ENCODE measurements at regions not wholly inside any gene's neighbourhood (a gene's known extent, or its start where the extent isn't known, plus 50 kb on each side); places are given as distances from the start of the nearest gene placed in this dataset.

GRCh38 chr2:54384301-54385203 lies 71.6 kb upstream of the SPTBN1 start:
- no peak for ATAC-seq
- Mint-ChIP-seq H3K27me3 (peaks cover 11% of the 10 kb centered on the region), H3K9me3 (no peaks in the 10 kb centered on the region), H3K4me3 (no peak overlapping the region), H3K27ac (no peak overlapping the region), H3K36me3 (no peaks in the 10 kb centered on the region), H3K4me1 (no peaks in the 10 kb centered on the region)

- H3K27ac Mint-ChIP-seq = no peak overlapping the region
- H3K27me3 Mint-ChIP-seq = peaks cover 8% of the 10 kb centered on the region
- H3K4me3 Mint-ChIP-seq = no peak overlapping the region
- no peaks in the 10 kb centered on the region for H3K36me3 Mint-ChIP-seq
- no peaks in the 10 kb centered on the region for H3K4me1 Mint-ChIP-seq
- no peaks in the 10 kb centered on the region for H3K9me3 Mint-ChIP-seq
- ATAC-seq = no peak
These were observed 70.9 kb upstream of the SPTBN1 start for GRCh38 chr2:54385271-54385670.

GRCh38 chr2:54386585-54386984 lies 69.5 kb upstream of the SPTBN1 start:
- Mint-ChIP-seq H3K4me1 (no peaks in the 10 kb centered on the region), H3K27ac (no peak overlapping the region), H3K27me3 (no peaks in the 10 kb centered on the region), H3K36me3 (no peaks in the 10 kb centered on the region), H3K9me3 (no peaks in the 10 kb centered on the region), H3K4me3 (no peak overlapping the region)
- ATAC-seq = no peak

GRCh38 chr2:54387059-54387991 lies 68.8 kb upstream of the SPTBN1 start:
- no peaks in the 10 kb centered on the region for H3K27me3 Mint-ChIP-seq
- H3K36me3 Mint-ChIP-seq = no peaks in the 10 kb centered on the region
- no peaks in the 10 kb centered on the region for H3K4me1 Mint-ChIP-seq
- no peak for ATAC-seq
- no peak overlapping the region for H3K4me3 Mint-ChIP-seq
- H3K27ac Mint-ChIP-seq = no peak overlapping the region
- no peaks in the 10 kb centered on the region for H3K9me3 Mint-ChIP-seq

GRCh38 chr2:54388076-54388475 lies 68.1 kb upstream of the SPTBN1 start:
- no peaks in the 10 kb centered on the region for H3K36me3 Mint-ChIP-seq
- no peak overlapping the region for H3K27ac Mint-ChIP-seq
- H3K27me3 Mint-ChIP-seq = no peaks in the 10 kb centered on the region
- H3K9me3 Mint-ChIP-seq = no peaks in the 10 kb centered on the region
- H3K4me3 Mint-ChIP-seq = no peak overlapping the region
- no peak for ATAC-seq
- H3K4me1 Mint-ChIP-seq = no peaks in the 10 kb centered on the region

- H3K9me3 Mint-ChIP-seq = peaks cover 6% of the 10 kb centered on the region
- H3K4me1 Mint-ChIP-seq = peaks cover 10% of the 10 kb centered on the region
- H3K27ac Mint-ChIP-seq = no peak overlapping the region
- peaks cover 8% of the 10 kb centered on the region for H3K36me3 Mint-ChIP-seq
- no peak overlapping the region for H3K4me3 Mint-ChIP-seq
- ATAC-seq = no peak
- H3K27me3 Mint-ChIP-seq = no peaks in the 10 kb centered on the region
These were observed 63.4 kb upstream of the SPTBN1 start for GRCh38 chr2:54392555-54393324.

- H3K27ac Mint-ChIP-seq = peak overlapping the region; percentile 91
- no peaks in the 10 kb centered on the region for H3K27me3 Mint-ChIP-seq
- no peak for ATAC-seq
- H3K4me1 Mint-ChIP-seq = peaks cover 10% of the 10 kb centered on the region
- peak overlapping the region; percentile 45 for H3K4me3 Mint-ChIP-seq
- H3K9me3 Mint-ChIP-seq = peaks cover 6% of the 10 kb centered on the region
- H3K36me3 Mint-ChIP-seq = peaks cover 8% of the 10 kb centered on the region
These were observed 61.7 kb upstream of the SPTBN1 start for GRCh38 chr2:54394392-54394791.

- Mint-ChIP-seq H3K4me3 (no peak overlapping the region), H3K36me3 (peaks cover 8% of the 10 kb centered on the region), H3K27ac (no peak overlapping the region), H3K9me3 (peaks cover 6% of the 10 kb centered on the region), H3K4me1 (peaks cover 10% of the 10 kb centered on the region), H3K27me3 (no peaks in the 10 kb centered on the region)
- no peak for ATAC-seq
These were observed 60.0 kb upstream of the SPTBN1 start for GRCh38 chr2:54396107-54396506.

- no peak overlapping the region for H3K4me3 Mint-ChIP-seq
- no peak for ATAC-seq
- H3K27ac Mint-ChIP-seq = no peak overlapping the region
- peaks cover 8% of the 10 kb centered on the region for H3K36me3 Mint-ChIP-seq
- H3K9me3 Mint-ChIP-seq = peaks cover 6% of the 10 kb centered on the region
- peaks cover under 1% of the 10 kb centered on the region for H3K27me3 Mint-ChIP-seq
- H3K4me1 Mint-ChIP-seq = peaks cover 10% of the 10 kb centered on the region
These were observed 59.3 kb upstream of the SPTBN1 start for GRCh38 chr2:54396798-54397197.

GRCh38 chr2:54397426-54397825 lies 58.7 kb upstream of the SPTBN1 start:
- ATAC-seq = no peak
- Mint-ChIP-seq H3K4me1 (peaks cover 10% of the 10 kb centered on the region), H3K27ac (no peak overlapping the region), H3K27me3 (peaks cover 6% of the 10 kb centered on the region), H3K4me3 (no peak overlapping the region), H3K9me3 (peaks cover 6% of the 10 kb centered on the region), H3K36me3 (peaks cover 8% of the 10 kb centered on the region)

GRCh38 chr2:54401554-54401953 lies 54.6 kb upstream of the SPTBN1 start:
- no peak overlapping the region for H3K27ac Mint-ChIP-seq
- no peaks in the 10 kb centered on the region for H3K36me3 Mint-ChIP-seq
- peaks cover 20% of the 10 kb centered on the region for H3K27me3 Mint-ChIP-seq
- no peak for ATAC-seq
- H3K4me1 Mint-ChIP-seq = peaks cover 5% of the 10 kb centered on the region
- H3K4me3 Mint-ChIP-seq = no peak overlapping the region
- H3K9me3 Mint-ChIP-seq = no peaks in the 10 kb centered on the region

GRCh38 chr2:54402350-54402749 lies 53.8 kb upstream of the SPTBN1 start:
- Mint-ChIP-seq H3K27ac (no peak overlapping the region), H3K4me3 (no peak overlapping the region), H3K4me1 (peaks cover 5% of the 10 kb centered on the region), H3K27me3 (peaks cover 28% of the 10 kb centered on the region), H3K36me3 (no peaks in the 10 kb centered on the region), H3K9me3 (no peaks in the 10 kb centered on the region)
- no peak for ATAC-seq

- Mint-ChIP-seq H3K27ac (no peak overlapping the region), H3K9me3 (no peaks in the 10 kb centered on the region), H3K27me3 (peaks cover 35% of the 10 kb centered on the region), H3K36me3 (no peaks in the 10 kb centered on the region), H3K4me3 (no peak overlapping the region), H3K4me1 (peaks cover 5% of the 10 kb centered on the region)
- no peak for ATAC-seq
These were observed 52.5 kb upstream of the SPTBN1 start for GRCh38 chr2:54403512-54404238.

- no peaks in the 10 kb centered on the region for H3K9me3 Mint-ChIP-seq
- peaks cover 5% of the 10 kb centered on the region for H3K4me1 Mint-ChIP-seq
- H3K4me3 Mint-ChIP-seq = no peak overlapping the region
- ATAC-seq = no peak
- no peak overlapping the region for H3K27ac Mint-ChIP-seq
- peaks cover 35% of the 10 kb centered on the region for H3K27me3 Mint-ChIP-seq
- no peaks in the 10 kb centered on the region for H3K36me3 Mint-ChIP-seq
These were observed 51.9 kb upstream of the SPTBN1 start for GRCh38 chr2:54404270-54404669.

Measured in stimulated activated memory B cell treated with anti-CD40 and anti-IgM and Interleukin-4, amounts not matched to agents 10 μg/mL and 1 μg/mL and 100 μg/mL, for 72 hours (primary cell).